Neural progenitor cell (in vitro differentiated cells): ENCODE measurements at regions not wholly inside any gene's neighbourhood (a gene's known extent, or its start where the extent isn't known, plus 50 kb on each side); places are given as distances from the start of the nearest gene placed in this dataset.

Source experiments
- CTCF ChIP-seq: fragments of 200-600 bp; sonication (generic); IDR thresholded peaks from 2 replicates; pipeline ENCODE4 v1.5.1; 2017; ENCODE audit warnings: antibody characterized with exemption, mild to moderate bottlenecking
- EZH2 ChIP-seq: fragments of 200-600 bp; sonication (generic); IDR thresholded peaks from 2 replicates; pipeline ENCODE4 v1.6.1; 2017; ENCODE audit warnings: antibody characterized with exemption, mild to moderate bottlenecking, moderate library complexity

GRCh38 chr14:98293576-98293975 lies 978.4 kb downstream of the BCL11B start:
- TF ChIP-seq CTCF (no peak), EZH2 (no peak)
